ENCODE measurements at regions not wholly inside any gene's neighbourhood (a gene's known extent, or its start where the extent isn't known, plus 50 kb on each side); places are given as distances from the start of the nearest gene placed in this dataset.

GRCh38 chr4:163768014-163768413, 273.5 kb downstream of the TMA16 start:
- no peak for TF ChIP-seq CTCF (IDR thresholded peaks at IDR 0.05; ENCODE audit: extremely low read depth, insufficient read depth, missing control alignments)
- DNase-seq (ENCODE audit: low spot score), result no peak
- in situ Hi-C loops (cut with MboI; ENCODE audit: low pct_unique_long_range_greater_than_20kb, low sequenced_read_pairs, unreplicated experiment), result no loop called here

DNA sequence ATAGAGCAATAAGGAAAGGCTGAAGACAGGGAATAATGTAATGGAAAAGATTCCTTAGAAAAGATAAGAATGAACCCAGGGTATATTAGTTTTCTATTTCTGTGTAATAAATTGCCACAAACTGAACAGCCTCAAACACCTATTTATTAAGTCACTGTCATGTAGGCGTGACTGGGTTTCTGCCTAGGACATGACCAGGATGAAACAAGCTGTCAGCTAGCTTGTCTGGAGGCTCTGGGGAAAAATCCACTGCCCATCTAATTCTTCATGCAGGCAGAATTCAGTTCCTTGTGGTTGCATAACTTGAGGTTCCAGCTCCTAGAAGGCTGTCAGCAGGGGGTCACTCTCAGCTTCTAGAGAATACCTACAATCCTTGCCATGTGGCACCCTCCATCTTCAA, 277.7 kb downstream of the TMA16 start:
- DNase-seq (ENCODE audit: low spot score), result no peak
- no peak for TF ChIP-seq CTCF (IDR thresholded peaks at IDR 0.05; ENCODE audit: extremely low read depth, insufficient read depth, missing control alignments)
- in situ Hi-C loops (cut with MboI; ENCODE audit: low pct_unique_long_range_greater_than_20kb, low sequenced_read_pairs, unreplicated experiment), result no loop called here

- in situ Hi-C loops (cut with MboI; ENCODE audit: low pct_unique_long_range_greater_than_20kb, low sequenced_read_pairs, unreplicated experiment), result no loop called here
- no peak for DNase-seq (ENCODE audit: low spot score)
- TF ChIP-seq CTCF (IDR thresholded peaks at IDR 0.05; ENCODE audit: extremely low read depth, insufficient read depth, missing control alignments), result no peak
Observed at GRCh38 chr4:163773940-163774339, 279.4 kb downstream of the TMA16 start.

GRCh38 chr4:163776957-163777356, 282.5 kb downstream of the TMA16 start:
- in situ Hi-C loops (cut with MboI; ENCODE audit: low pct_unique_long_range_greater_than_20kb, low sequenced_read_pairs, unreplicated experiment), result no loop called here
- DNase-seq (ENCODE audit: low spot score), result no peak
- no peak for TF ChIP-seq CTCF (IDR thresholded peaks at IDR 0.05; ENCODE audit: extremely low read depth, insufficient read depth, missing control alignments)

DNA sequence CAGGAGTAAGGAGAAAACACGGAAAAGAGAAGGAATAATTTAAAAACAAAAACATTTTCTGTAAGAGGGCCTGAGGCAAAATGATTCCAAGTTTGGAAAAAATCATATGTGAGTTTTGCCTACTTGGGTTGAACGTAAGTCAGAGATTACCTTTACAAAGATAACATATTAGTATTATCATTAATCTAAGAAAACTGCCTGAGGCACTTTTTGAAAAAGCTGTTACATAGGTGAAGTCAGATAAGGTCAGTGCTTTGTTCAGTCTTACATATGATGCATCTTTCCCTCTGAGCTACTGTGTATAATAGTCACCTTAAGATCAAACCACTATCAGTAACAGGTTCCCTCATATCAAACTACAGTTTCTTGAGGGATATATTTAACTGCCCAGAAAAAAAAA, 287.2 kb downstream of the TMA16 start:
- in situ Hi-C loops (cut with MboI; ENCODE audit: low pct_unique_long_range_greater_than_20kb, low sequenced_read_pairs, unreplicated experiment), result no loop called here
- no peak for DNase-seq (ENCODE audit: low spot score)
- no peak for TF ChIP-seq CTCF (IDR thresholded peaks at IDR 0.05; ENCODE audit: extremely low read depth, insufficient read depth, missing control alignments)

DNA sequence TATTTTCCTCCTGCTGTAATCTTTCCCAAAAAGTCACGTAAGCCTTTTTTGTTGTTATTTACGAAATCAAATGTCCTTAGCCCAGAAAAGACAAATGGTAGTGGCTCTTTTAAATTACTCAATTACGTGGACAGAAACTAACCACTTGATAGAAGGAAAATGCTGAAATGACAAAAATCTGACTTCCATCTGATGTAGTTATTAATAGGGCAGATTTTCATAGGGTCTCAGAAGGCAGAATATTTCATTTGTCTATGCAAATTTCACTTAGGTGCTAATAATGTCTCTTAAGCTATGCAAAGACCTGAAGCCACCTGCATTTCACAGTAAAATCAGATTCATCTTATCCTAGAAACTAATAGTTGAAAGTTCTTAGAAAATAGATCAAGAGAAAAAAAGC, 295.7 kb downstream of the TMA16 start:
- in situ Hi-C loops (cut with MboI; ENCODE audit: low pct_unique_long_range_greater_than_20kb, low sequenced_read_pairs, unreplicated experiment), result no loop called here
- TF ChIP-seq CTCF (IDR thresholded peaks at IDR 0.05; ENCODE audit: extremely low read depth, insufficient read depth, missing control alignments), result no peak
- no peak for DNase-seq (ENCODE audit: low spot score)

DNA sequence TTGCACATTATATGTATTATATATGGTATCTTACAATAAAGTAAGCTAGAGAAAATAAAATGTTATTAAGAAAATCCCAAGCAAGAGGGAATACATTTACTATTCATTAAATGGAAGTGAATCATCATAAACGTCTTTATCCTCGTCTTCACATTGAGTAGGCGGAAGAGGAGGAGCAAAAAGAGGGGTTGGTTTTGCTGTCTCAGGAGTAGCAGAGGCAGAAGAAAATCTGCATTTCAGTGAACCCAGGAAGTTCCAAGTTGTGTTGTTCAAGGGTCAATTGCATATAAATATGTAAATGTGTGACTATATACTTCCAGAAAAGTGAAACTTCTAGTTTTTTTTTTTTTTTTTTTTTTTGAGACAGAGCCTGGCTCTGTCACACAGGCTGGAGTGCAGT, 301.4 kb downstream of the TMA16 start:
- in situ Hi-C loops (cut with MboI; ENCODE audit: low pct_unique_long_range_greater_than_20kb, low sequenced_read_pairs, unreplicated experiment), result no loop called here
- DNase-seq (ENCODE audit: low spot score), result no peak
- no peak for TF ChIP-seq CTCF (IDR thresholded peaks at IDR 0.05; ENCODE audit: extremely low read depth, insufficient read depth, missing control alignments)

All from GM13977 (cell line).